NCI-H82 treated with DMSO at 0.1 percent for 48 hours (cell line): ENCODE measurements at regions not wholly inside any gene's neighbourhood (a gene's known extent, or its start where the extent isn't known, plus 50 kb on each side); places are given as distances from the start of the nearest gene placed in this dataset.
"Not testable (repeated sequence)": the region's sequence is repeated elsewhere in the genome, so short reads cannot be mapped to it uniquely, and the experiment has no call there.

ENCODE experiments used
- DNase-seq: peaks from one replicate; lab custom pipeline; 2025; ENCODE audit not compliant: unreplicated experiment; lab: John Stamatoyannopoulos, UW

GRCh38 chr13:48806522-48806921 lies 152.8 kb downstream of the CYSLTR2 start:
- no peak for DNase-seq

- no peak for DNase-seq
Measured at GRCh38 chr13:48808683-48809082, 155.0 kb downstream of the CYSLTR2 start.

GRCh38 chr13:48810013-48810412 lies 156.3 kb downstream of the CYSLTR2 start:
- DNase-seq, result no peak

- no peak for DNase-seq
Measured at GRCh38 chr13:48813518-48813917, 159.8 kb downstream of the CYSLTR2 start.

- no peak for DNase-seq
Measured at GRCh38 chr13:48816700-48817099, 159.0 kb upstream of the FNDC3A start.

- DNase-seq, result no peak
Measured at GRCh38 chr13:48817166-48817802, 158.4 kb upstream of the FNDC3A start.

- DNase-seq, result peak; percentile 86
Measured at GRCh38 chr13:48818495-48819356, 157.0 kb upstream of the FNDC3A start.

- no peak for DNase-seq
Measured at GRCh38 chr13:48819376-48819775, 156.3 kb upstream of the FNDC3A start.

GRCh38 chr13:48819899-48820298 lies 155.8 kb upstream of the FNDC3A start:
- no peak for DNase-seq

GRCh38 chr13:48823526-48823925 lies 152.2 kb upstream of the FNDC3A start:
- not testable (repeated sequence) for DNase-seq

GRCh38 chr13:48826039-48826438 lies 149.7 kb upstream of the FNDC3A start:
- no peak for DNase-seq

- DNase-seq, result not testable (repeated sequence)
Measured at GRCh38 chr13:48826922-48827454, 148.7 kb upstream of the FNDC3A start.

GRCh38 chr13:48827709-48828108 lies 148.0 kb upstream of the FNDC3A start:
- no peak for DNase-seq

GRCh38 chr13:48828962-48829411 lies 146.7 kb upstream of the FNDC3A start:
- DNase-seq, result no peak

- DNase-seq, result no peak
Measured at GRCh38 chr13:48829536-48829935, 146.2 kb upstream of the FNDC3A start.

- no peak for DNase-seq
Measured at GRCh38 chr13:48831248-48831647, 144.5 kb upstream of the FNDC3A start.

GRCh38 chr13:48833412-48833811 lies 142.3 kb upstream of the FNDC3A start:
- no peak for DNase-seq

- DNase-seq, result not testable (repeated sequence)
Measured at GRCh38 chr13:48835326-48835725, 140.4 kb upstream of the FNDC3A start.

- DNase-seq, result no peak
Measured at GRCh38 chr13:48838193-48838973, 137.3 kb upstream of the FNDC3A start.

- no peak for DNase-seq
Measured at GRCh38 chr13:48839171-48839570, 136.5 kb upstream of the FNDC3A start.

GRCh38 chr13:48840366-48840765 lies 135.3 kb upstream of the FNDC3A start:
- no peak for DNase-seq
